Ishikawa (cell line): ENCODE measurements at regions not wholly inside any gene's neighbourhood (a gene's known extent, or its start where the extent isn't known, plus 50 kb on each side); places are given as distances from the start of the nearest gene placed in this dataset.

Experiments
- CREB1 ChIP-seq: IDR thresholded peaks from 2 replicates; pipeline ENCODE4 v1.6.1; 2012; ENCODE audit warnings: low read depth
- RAD21 ChIP-seq: IDR thresholded peaks from 2 replicates; pipeline ENCODE4 v1.6.1; 2012; ENCODE audit warnings: low read depth

GRCh38 chr20:29326376-29327070 lies 1930.9 kb upstream of the DEFB115 start:
- TF ChIP-seq CREB1 = no peak
- no peak for TF ChIP-seq RAD21
